ENCODE measurements at regions not wholly inside any gene's neighbourhood (a gene's known extent, or its start where the extent isn't known, plus 50 kb on each side); places are given as distances from the start of the nearest gene placed in this dataset.

DNA sequence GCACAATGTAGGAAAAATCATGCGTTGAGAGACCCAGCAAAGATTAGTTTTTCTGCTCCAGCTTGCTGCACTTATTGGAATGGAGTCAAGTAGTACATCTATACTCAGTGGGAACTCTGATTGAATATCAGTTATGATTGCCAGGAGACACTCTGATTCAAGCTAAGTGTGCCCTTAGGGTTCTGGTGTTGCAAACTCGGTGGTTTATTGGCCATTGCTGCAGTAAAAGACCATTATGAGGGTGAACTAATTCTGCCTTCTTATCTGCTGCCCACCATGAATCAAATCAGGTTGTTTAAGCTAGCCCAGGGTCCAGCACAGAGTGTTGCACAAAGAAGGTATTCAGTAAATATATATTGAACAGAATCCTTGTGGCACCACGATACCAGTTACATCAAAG, 74.8 kb upstream of the GLS start:
- DNase-seq (ENCODE audit: low spot score): no peak
- TF ChIP-seq, protein P1, sequence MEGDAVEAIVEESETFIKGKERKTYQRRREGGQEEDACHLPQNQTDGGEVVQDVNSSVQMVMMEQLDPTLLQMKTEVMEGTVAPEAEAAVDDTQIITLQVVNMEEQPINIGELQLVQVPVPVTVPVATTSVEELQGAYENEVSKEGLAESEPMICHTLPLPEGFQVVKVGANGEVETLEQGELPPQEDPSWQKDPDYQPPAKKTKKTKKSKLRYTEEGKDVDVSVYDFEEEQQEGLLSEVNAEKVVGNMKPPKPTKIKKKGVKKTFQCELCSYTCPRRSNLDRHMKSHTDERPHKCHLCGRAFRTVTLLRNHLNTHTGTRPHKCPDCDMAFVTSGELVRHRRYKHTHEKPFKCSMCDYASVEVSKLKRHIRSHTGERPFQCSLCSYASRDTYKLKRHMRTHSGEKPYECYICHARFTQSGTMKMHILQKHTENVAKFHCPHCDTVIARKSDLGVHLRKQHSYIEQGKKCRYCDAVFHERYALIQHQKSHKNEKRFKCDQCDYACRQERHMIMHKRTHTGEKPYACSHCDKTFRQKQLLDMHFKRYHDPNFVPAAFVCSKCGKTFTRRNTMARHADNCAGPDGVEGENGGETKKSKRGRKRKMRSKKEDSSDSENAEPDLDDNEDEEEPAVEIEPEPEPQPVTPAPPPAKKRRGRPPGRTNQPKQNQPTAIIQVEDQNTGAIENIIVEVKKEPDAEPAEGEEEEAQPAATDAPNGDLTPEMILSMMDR (IDR thresholded peaks at IDR 0.05; ENCODE audit: extremely low read depth, insufficient read depth, missing control alignments): no peak
- in situ Hi-C loops (cut with MboI; ENCODE audit: low pct_unique_long_range_greater_than_20kb, low sequenced_read_pairs, unreplicated experiment): loop anchor here (10.0 kb wide), 1 partner anchor 711 kb away; no protein-coding TSS in a partner anchor

- DNase-seq (ENCODE audit: low spot score): no peak
- TF ChIP-seq, protein P1 (IDR thresholded peaks at IDR 0.05; ENCODE audit: extremely low read depth, insufficient read depth, missing control alignments): no peak
- in situ Hi-C loops (cut with MboI; ENCODE audit: low pct_unique_long_range_greater_than_20kb, low sequenced_read_pairs, unreplicated experiment): loop anchor here (10.0 kb wide), 1 partner anchor 713 kb away; no protein-coding TSS in a partner anchor
Observed at GRCh38 chr2:190807886-190808285, 72.7 kb upstream of the GLS start.

DNA sequence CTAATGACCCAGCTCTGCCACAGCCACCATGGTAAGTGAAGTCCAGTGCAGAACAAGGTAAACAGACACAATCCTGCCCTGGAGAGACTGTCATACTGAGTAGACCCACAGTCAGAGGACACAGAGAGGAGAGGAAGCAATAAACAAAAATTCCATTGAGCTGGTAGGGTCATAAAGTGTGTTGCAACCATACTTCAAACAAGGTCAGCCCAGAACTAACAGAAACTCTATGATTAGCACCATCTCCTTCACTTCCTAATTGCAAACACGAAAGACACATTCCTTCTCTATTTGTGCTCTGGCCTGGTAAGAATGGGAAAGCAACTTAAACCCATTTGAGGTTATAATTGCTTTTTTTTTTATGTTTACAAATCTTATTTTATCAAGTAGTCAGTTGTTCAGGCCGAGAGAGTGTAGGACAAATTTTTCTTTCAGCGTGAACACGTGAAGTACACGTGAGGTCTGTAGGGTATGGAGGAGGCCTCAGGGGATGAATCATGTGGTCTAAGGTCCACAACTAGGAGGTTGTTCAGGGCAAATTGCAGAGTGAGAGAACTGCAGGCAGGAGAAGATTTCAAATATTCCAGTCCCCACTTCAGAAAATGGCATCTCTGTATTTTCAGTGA, 71.4 kb upstream of the GLS start:
- in situ Hi-C loops (cut with MboI; ENCODE audit: low pct_unique_long_range_greater_than_20kb, low sequenced_read_pairs, unreplicated experiment): loop anchor here (10.0 kb wide), 1 partner anchor 714 kb away; no protein-coding TSS in a partner anchor
- no peak for DNase-seq (ENCODE audit: low spot score)
- TF ChIP-seq, protein P1 (IDR thresholded peaks at IDR 0.05; ENCODE audit: extremely low read depth, insufficient read depth, missing control alignments): no peak

- TF ChIP-seq, protein P1 (IDR thresholded peaks at IDR 0.05; ENCODE audit: extremely low read depth, insufficient read depth, missing control alignments): no peak
- in situ Hi-C loops (cut with MboI; ENCODE audit: low pct_unique_long_range_greater_than_20kb, low sequenced_read_pairs, unreplicated experiment): loop anchor here (10.0 kb wide), 1 partner anchor 715 kb away; no protein-coding TSS in a partner anchor
- no peak for DNase-seq (ENCODE audit: low spot score)
Observed at GRCh38 chr2:190809876-190810525, 70.6 kb upstream of the GLS start.

GRCh38 chr2:190810981-190811587, 69.5 kb upstream of the GLS start:
- DNase-seq (ENCODE audit: low spot score): no peak
- TF ChIP-seq, protein P1 (IDR thresholded peaks at IDR 0.05; ENCODE audit: extremely low read depth, insufficient read depth, missing control alignments): no peak
- in situ Hi-C loops (cut with MboI; ENCODE audit: low pct_unique_long_range_greater_than_20kb, low sequenced_read_pairs, unreplicated experiment): no loop called here

DNA sequence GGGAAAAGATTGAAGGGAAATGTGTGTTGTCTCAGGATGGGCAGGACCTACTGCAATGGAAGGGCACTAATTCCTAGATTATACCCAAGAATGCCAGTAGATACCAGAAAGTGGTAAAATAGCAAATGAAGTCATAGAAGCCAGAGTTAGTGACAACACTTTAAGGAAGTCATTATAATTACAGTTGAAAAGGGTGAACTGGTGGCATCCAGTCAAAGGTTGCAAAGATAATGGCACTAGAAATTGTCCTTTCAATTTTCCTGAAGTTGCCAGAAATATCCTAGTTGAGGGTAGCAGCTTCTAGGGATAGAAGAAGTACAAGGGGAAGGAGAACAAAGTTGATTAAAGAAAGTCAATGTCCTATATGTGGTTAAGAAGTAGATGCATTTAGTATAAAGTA, 68.8 kb upstream of the GLS start:
- in situ Hi-C loops (cut with MboI; ENCODE audit: low pct_unique_long_range_greater_than_20kb, low sequenced_read_pairs, unreplicated experiment): no loop called here
- TF ChIP-seq, protein P1 (IDR thresholded peaks at IDR 0.05; ENCODE audit: extremely low read depth, insufficient read depth, missing control alignments): no peak
- DNase-seq (ENCODE audit: low spot score): no peak
